HepG2 (cell line): ENCODE measurements at regions not wholly inside any gene's neighbourhood (a gene's known extent, or its start where the extent isn't known, plus 50 kb on each side); places are given as distances from the start of the nearest gene placed in this dataset.

Source experiments
- CEBPB ChIP-seq: IDR thresholded peaks from 2 replicates; pipeline ENCODE4 v1.6.1; 2011; ENCODE audit warnings: low read depth, low read length, improper control_type of control experiment, borderline replicate concordance
- CHD2 ChIP-seq: IDR thresholded peaks from 2 replicates; pipeline ENCODE4 v1.6.1; 2011; ENCODE audit warnings: low read depth, low read length, improper control_type of control experiment
- CTCF ChIP-seq: sonication (generic); formaldehyde crosslinking; IDR thresholded peaks from 2 replicates; pipeline ENCODE4 v1.5.0; 2020; ENCODE audit warnings: mild to moderate bottlenecking, missing genetic modification reagents, moderate library complexity
- FOSL1 ChIP-seq: sonication (generic); formaldehyde crosslinking; IDR thresholded peaks from 2 replicates; pipeline ENCODE4 v1.9.0; 2021; ENCODE audit warnings: missing genetic modification reagents, borderline replicate concordance
- GATAD2A ChIP-seq: IDR thresholded peaks from 2 replicates; pipeline ENCODE4 v1.6.1; 2016
- HDAC2 ChIP-seq: sonication (generic); formaldehyde crosslinking; IDR thresholded peaks from 2 replicates; pipeline ENCODE4 v1.4.0; 2020; ENCODE audit warnings: missing genetic modification reagents
- POLR2AphosphoS5 ChIP-seq: IDR thresholded peaks from 2 replicates; pipeline ENCODE4 v1.6.1; 2012; ENCODE audit warnings: low read depth, low read length
- REST ChIP-seq, 2 experiments: IDR thresholded peaks; 2 replicates each; pipeline ENCODE4 v1.6.1; 2011 to 2012; ENCODE audit warnings: low read length in 2 of 2, borderline replicate concordance in 1 of 2, low read depth in 1 of 2, mild to moderate bottlenecking in 1 of 2, moderate library complexity in 1 of 2
- ZFP82 ChIP-seq: sonication (generic); formaldehyde crosslinking; IDR thresholded peaks from 2 replicates; pipeline ENCODE4 v1.5.1; 2020; ENCODE audit warnings: mild to moderate bottlenecking, missing genetic modification reagents, borderline replicate concordance
- ZNF251 ChIP-seq: sonication (generic); formaldehyde crosslinking; IDR thresholded peaks from 2 replicates; pipeline ENCODE4 v1.9.0; 2021; ENCODE audit warnings: mild to moderate bottlenecking, missing genetic modification reagents
- ZNF530 ChIP-seq: sonication (generic); formaldehyde crosslinking; IDR thresholded peaks from 2 replicates; pipeline ENCODE4 v1.5.0; 2020; ENCODE audit warnings: low read depth, mild to moderate bottlenecking, missing genetic modification reagents
- ZNF644 ChIP-seq: IDR thresholded peaks from 2 replicates; pipeline ENCODE4 v1.6.1; 2016; ENCODE audit warnings: low read depth
- TF ChIP-seq, protein P1 (sequence below): sonication (generic); formaldehyde crosslinking; IDR thresholded peaks from 2 replicates; pipeline ENCODE4 v1.9.0; 2022; ENCODE audit warnings: missing genetic modification reagents, mild to moderate bottlenecking, borderline replicate concordance
- TF ChIP-seq, protein P2 (sequence below): sonication (generic); formaldehyde crosslinking; IDR thresholded peaks from 2 replicates; pipeline ENCODE4 v1.8.0; 2022; ENCODE audit warnings: mild to moderate bottlenecking, missing genetic modification reagents, moderate library complexity

- TF ChIP-seq, protein P1, sequence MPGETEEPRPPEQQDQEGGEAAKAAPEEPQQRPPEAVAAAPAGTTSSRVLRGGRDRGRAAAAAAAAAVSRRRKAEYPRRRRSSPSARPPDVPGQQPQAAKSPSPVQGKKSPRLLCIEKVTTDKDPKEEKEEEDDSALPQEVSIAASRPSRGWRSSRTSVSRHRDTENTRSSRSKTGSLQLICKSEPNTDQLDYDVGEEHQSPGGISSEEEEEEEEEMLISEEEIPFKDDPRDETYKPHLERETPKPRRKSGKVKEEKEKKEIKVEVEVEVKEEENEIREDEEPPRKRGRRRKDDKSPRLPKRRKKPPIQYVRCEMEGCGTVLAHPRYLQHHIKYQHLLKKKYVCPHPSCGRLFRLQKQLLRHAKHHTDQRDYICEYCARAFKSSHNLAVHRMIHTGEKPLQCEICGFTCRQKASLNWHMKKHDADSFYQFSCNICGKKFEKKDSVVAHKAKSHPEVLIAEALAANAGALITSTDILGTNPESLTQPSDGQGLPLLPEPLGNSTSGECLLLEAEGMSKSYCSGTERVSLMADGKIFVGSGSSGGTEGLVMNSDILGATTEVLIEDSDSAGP: no peak
- no peak for TF ChIP-seq ZNF251 (CRISPR knock-in tag)
- TF ChIP-seq POLR2AphosphoS5: no peak
- no peak for TF ChIP-seq HDAC2 (CRISPR knock-in tag)
- TF ChIP-seq, protein P2, sequence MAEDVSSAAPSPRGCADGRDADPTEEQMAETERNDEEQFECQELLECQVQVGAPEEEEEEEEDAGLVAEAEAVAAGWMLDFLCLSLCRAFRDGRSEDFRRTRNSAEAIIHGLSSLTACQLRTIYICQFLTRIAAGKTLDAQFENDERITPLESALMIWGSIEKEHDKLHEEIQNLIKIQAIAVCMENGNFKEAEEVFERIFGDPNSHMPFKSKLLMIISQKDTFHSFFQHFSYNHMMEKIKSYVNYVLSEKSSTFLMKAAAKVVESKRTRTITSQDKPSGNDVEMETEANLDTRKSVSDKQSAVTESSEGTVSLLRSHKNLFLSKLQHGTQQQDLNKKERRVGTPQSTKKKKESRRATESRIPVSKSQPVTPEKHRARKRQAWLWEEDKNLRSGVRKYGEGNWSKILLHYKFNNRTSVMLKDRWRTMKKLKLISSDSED (CRISPR knock-in tag): no peak
- no peak for TF ChIP-seq ZNF530
- TF ChIP-seq CTCF (CRISPR knock-in tag): no peak
- TF ChIP-seq CHD2: no peak
- TF ChIP-seq FOSL1 (CRISPR knock-in tag): no peak
- no peak for TF ChIP-seq GATAD2A
- TF ChIP-seq REST (IDR thresholded peaks at IDR 0.05; ENCODE audit: borderline replicate concordance in 1 of 2, low read depth in 1 of 2, low read length in 2 of 2): no peak
- TF ChIP-seq ZFP82 (CRISPR knock-in tag): no peak
- TF ChIP-seq CEBPB: no peak
- TF ChIP-seq ZNF644 (CRISPR knock-in tag): no peak
These were observed 121.3 kb upstream of the CDH18 start for GRCh38 chr5:20109326-20109725.
